ENCODE measurements at regions not wholly inside any gene's neighbourhood (a gene's known extent, or its start where the extent isn't known, plus 50 kb on each side); places are given as distances from the start of the nearest gene placed in this dataset.
A peak's percentile ranks its signal among the peaks of the same experiment; 100 is the strongest.

GRCh38 chr6:84967389-84967788 lies 203.0 kb upstream of the TBX18 start (continued):
- TF ChIP-seq ZNF26 (tag by site-specific recombination; IDR thresholded peaks at IDR 0.05) (no peak), ZEB2 (tag by site-specific recombination; IDR thresholded peaks at IDR 0.05) (peak; percentile 41; the same call in 1 of the 2 replicates), FEZF1 (tag by site-specific recombination; IDR thresholded peaks at IDR 0.05) (no peak), ZBTB48 (tag by site-specific recombination; IDR thresholded peaks at IDR 0.05) (0 out of 2 replicates have a peak, but pooled peaks have one; percentile 35), ZNF157 (tag by site-specific recombination; IDR thresholded peaks at IDR 0.05) (no peak), ZNF692 (tag by site-specific recombination; IDR thresholded peaks at IDR 0.05) (no peak), ZNF792 (tag by site-specific recombination; IDR thresholded peaks at IDR 0.05) (no peak), GFI1B (tag by site-specific recombination; IDR thresholded peaks at IDR 0.05) (no peak), INSM2 (tag by site-specific recombination; IDR thresholded peaks at IDR 0.05) (no peak), SP7 (tag by site-specific recombination; IDR thresholded peaks at IDR 0.05) (peak; percentile 28; the same call in 1 of the 2 replicates), ZNF501 (tag by site-specific recombination; IDR thresholded peaks at IDR 0.05) (no peak), ZNF658 (tag by site-specific recombination; IDR thresholded peaks at IDR 0.05) (no peak), ZNF521 (tag by site-specific recombination; IDR thresholded peaks at IDR 0.05) (no peak), SETDB1 (IDR thresholded peaks at IDR 0.05; ENCODE audit: insufficient read length, low read length) (no peak), GLIS2 (tag by site-specific recombination; IDR thresholded peaks at IDR 0.05) (peak; percentile 47; the same call in 1 of the 2 replicates), ZNF621 (tag by site-specific recombination; IDR thresholded peaks at IDR 0.05) (no peak), ZNF548 (tag by site-specific recombination; IDR thresholded peaks at IDR 0.05) (no peak), PRDM1 (tag by site-specific recombination; IDR thresholded peaks at IDR 0.05) (no peak), ZNF2 (tag by site-specific recombination; IDR thresholded peaks at IDR 0.05) (peak; percentile 81; the same call in 1 of the 2 replicates), ZNF626 (tag by site-specific recombination; IDR thresholded peaks at IDR 0.05) (no peak), SCRT2 (tag by site-specific recombination; IDR thresholded peaks at IDR 0.05) (no peak), ZNF654 (tag by site-specific recombination; IDR thresholded peaks at IDR 0.05; ENCODE audit: low read depth) (peak; percentile 100), ZNF37A (tag by site-specific recombination; IDR thresholded peaks at IDR 0.05) (no peak), ZNF239 (tag by site-specific recombination; IDR thresholded peaks at IDR 0.05) (no peak), ZNF16 (tag by site-specific recombination; IDR thresholded peaks at IDR 0.05; ENCODE audit: low read depth) (no peak)

- Histone ChIP-seq H3K4me1 (ENCODE audit: control insufficient read depth, insufficient read depth, low read length) (no peaks in the 10 kb centered on the region), H3K36me3 (ENCODE audit: control insufficient read depth in 2 of 2, insufficient read depth in 1 of 2, low read length in 2 of 2) (no peaks in the 10 kb centered on the region), H3K9me3 (ENCODE audit: control insufficient read depth, insufficient read depth, low read depth, low read length) (no peaks in the 10 kb centered on the region), H3K27ac (ENCODE audit: extremely low read depth, low read depth, low read length) (no peak overlapping the region), H3K4me3 (ENCODE audit: low read depth, low read length) (no peak overlapping the region)
- ChIA-PET CTCF (interaction anchor here (0.6 to 1.0 kb wide), 5 partner anchors 12 to 1830 kb away, joined by 3 to 5 read pairs (median 4); no protein-coding TSS in a partner anchor), POLR2A (interaction anchor here (0.7 kb wide), 1 partner anchor 59 kb away, joined by 4 read pairs; no protein-coding TSS in a partner anchor)
- TF ChIP-seq BCL11A (tag by site-specific recombination; IDR thresholded peaks at IDR 0.05; ENCODE audit: low read depth) (no peak), ZNF19 (tag by site-specific recombination; IDR thresholded peaks at IDR 0.05; ENCODE audit: low read depth) (no peak), EGR2 (tag by site-specific recombination; IDR thresholded peaks at IDR 0.05; ENCODE audit: low read depth) (no peak), IKZF3 (tag by site-specific recombination; IDR thresholded peaks at IDR 0.05) (no peak), ZSCAN5A (tag by site-specific recombination; IDR thresholded peaks at IDR 0.05) (no peak), ZNF114 (tag by site-specific recombination; IDR thresholded peaks at IDR 0.05) (no peak)
Measured at GRCh38 chr6:84953111-84953755, 188.8 kb upstream of the TBX18 start.
